Epithelial cell of esophagus (primary cell): ENCODE measurements at regions not wholly inside any gene's neighbourhood (a gene's known extent, or its start where the extent isn't known, plus 50 kb on each side); places are given as distances from the start of the nearest gene placed in this dataset.

ENCODE experiments used
- DNase-seq: peaks from one replicate; pipeline ENCODE4 v3.0.0; 2010; ENCODE audit warnings: low read depth
- H3K4me3 ChIP-seq: 2 replicates; pipeline ENCODE4 v1.5.1; 2011; ENCODE audit warnings: mild to moderate bottlenecking, low read length, control low read depth
- TF ChIP-seq, protein P1 (sequence below): IDR thresholded peaks from 2 replicates; pipeline ENCODE4 v1.5.1; 2011; ENCODE audit warnings: low read depth, mild to moderate bottlenecking, low read length, control low read depth, inconsistent platforms; ENCODE audit not compliant: insufficient read depth; ENCODE audit errors: missing control alignments

- H3K4me3 ChIP-seq: no peak overlapping the region
- TF ChIP-seq, protein P1, sequence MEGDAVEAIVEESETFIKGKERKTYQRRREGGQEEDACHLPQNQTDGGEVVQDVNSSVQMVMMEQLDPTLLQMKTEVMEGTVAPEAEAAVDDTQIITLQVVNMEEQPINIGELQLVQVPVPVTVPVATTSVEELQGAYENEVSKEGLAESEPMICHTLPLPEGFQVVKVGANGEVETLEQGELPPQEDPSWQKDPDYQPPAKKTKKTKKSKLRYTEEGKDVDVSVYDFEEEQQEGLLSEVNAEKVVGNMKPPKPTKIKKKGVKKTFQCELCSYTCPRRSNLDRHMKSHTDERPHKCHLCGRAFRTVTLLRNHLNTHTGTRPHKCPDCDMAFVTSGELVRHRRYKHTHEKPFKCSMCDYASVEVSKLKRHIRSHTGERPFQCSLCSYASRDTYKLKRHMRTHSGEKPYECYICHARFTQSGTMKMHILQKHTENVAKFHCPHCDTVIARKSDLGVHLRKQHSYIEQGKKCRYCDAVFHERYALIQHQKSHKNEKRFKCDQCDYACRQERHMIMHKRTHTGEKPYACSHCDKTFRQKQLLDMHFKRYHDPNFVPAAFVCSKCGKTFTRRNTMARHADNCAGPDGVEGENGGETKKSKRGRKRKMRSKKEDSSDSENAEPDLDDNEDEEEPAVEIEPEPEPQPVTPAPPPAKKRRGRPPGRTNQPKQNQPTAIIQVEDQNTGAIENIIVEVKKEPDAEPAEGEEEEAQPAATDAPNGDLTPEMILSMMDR: no peak
- no peak for DNase-seq
These were observed 123.5 kb downstream of the MAP3K7 start for GRCh38 chr6:90463359-90463758.

DNA sequence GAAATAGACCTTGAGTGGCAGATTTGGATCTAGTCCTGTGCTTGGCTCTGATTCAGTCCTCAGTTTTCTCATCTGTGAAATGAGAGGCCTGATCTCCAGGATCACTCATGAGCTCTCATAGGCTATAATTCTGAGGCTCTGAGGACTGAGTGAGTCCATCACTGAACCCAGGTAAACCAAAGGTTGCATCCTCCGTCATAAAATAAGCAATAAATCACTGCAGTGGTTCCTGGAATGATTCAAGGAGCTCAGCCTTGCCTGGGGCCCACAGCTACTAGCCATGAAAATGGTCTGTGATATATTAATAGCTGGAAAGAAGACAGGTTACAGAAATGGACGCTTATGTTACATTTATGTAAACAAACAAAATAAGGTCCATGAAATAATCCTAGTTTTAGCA lies 124.8 kb downstream of the MAP3K7 start:
- DNase-seq: no peak
- TF ChIP-seq, protein P1: no peak
- no peak overlapping the region for H3K4me3 ChIP-seq

DNA sequence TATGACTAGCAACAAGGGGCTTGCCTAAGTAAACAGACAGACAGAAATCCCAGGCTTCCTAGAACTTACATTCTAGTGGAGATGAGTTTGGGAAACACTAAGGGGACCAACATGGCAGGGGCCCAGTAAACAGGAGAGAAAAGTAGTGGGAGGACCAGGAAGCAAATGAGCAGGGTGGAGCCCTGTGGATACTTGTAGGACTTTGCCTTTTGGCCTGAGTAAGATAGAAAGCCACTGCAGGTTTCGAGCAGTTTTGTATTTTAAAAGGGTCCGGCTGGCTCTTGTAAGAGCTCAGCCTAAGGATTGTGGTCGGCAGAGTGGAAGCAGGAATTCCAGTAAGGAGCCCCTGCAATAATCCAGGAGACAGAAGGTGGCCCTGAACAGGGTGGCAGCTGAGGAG lies 125.5 kb downstream of the MAP3K7 start:
- TF ChIP-seq, protein P1: no peak
- DNase-seq: no peak
- H3K4me3 ChIP-seq: no peak overlapping the region

DNA sequence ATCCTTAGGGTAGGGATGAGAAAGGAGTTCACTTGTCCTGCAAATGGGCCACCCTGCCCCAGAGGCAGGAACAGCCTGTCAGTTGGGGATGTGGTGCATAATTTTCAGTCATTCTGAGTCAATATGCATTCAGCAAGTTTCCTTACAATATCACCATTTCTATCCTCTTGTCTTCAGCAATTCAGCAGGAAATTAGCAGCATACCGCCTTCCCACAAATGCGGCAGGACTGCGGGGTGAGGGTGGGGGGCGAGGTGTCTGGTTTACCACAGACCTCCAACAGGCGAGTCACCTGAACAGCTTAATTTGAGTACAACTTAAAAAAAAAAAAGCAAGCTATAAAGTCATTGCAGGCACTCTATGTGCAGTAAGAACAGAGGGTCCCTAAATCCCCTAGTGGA lies 126.8 kb downstream of the MAP3K7 start:
- TF ChIP-seq, protein P1: no peak
- no peak overlapping the region for H3K4me3 ChIP-seq
- DNase-seq: no peak

GRCh38 chr6:90459225-90459758 lies 127.6 kb downstream of the MAP3K7 start:
- no peak overlapping the region for H3K4me3 ChIP-seq
- peak; percentile 74 for DNase-seq
- TF ChIP-seq, protein P1: no peak

GRCh38 chr6:90458353-90459224 lies 128.3 kb downstream of the MAP3K7 start:
- no peak overlapping the region for H3K4me3 ChIP-seq
- no peak for DNase-seq
- TF ChIP-seq, protein P1: no peak
